ENCODE measurements at regions not wholly inside any gene's neighbourhood (a gene's known extent, or its start where the extent isn't known, plus 50 kb on each side); places are given as distances from the start of the nearest gene placed in this dataset.
"Not testable (repeated sequence)": the region's sequence is repeated elsewhere in the genome, so short reads cannot be mapped to it uniquely, and the experiment has no call there.

GRCh38 chr11:114802878-114803277 lies 124.6 kb downstream of the NXPE2 start:
- no peak for TF ChIP-seq CTCF (IDR thresholded peaks at IDR 0.05; ENCODE audit: low read depth, low read length)
- DNase-seq (ENCODE audit: extremely low read depth, low read depth) = no peak

- not testable (repeated sequence) for DNase-seq (ENCODE audit: extremely low read depth, low read depth)
Measured at GRCh38 chr11:114805431-114805830, 127.1 kb downstream of the NXPE2 start.

DNA sequence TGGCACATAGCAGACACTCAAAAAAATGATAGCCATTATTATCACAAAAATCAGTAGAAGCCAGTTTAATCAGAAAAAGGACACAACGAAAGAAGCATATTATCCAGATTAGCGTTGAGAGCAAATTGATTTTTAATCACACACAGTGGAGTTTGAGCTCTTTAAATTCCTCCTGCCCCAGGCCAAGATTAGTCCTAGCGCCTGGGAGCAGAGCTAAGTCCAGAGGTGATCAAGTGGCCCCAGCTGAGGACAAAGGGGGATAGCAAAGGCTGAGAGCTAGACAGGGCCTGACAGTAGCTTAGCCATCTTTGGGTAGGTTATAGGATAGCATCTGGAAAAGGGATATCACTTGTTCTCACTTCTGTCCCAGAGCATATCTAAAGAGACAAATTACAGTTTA lies 133.6 kb downstream of the NXPE2 start:
- DNase-seq (ENCODE audit: extremely low read depth, low read depth) = no peak
- no peak for TF ChIP-seq CTCF (IDR thresholded peaks at IDR 0.05; ENCODE audit: low read depth, low read length)

DNA sequence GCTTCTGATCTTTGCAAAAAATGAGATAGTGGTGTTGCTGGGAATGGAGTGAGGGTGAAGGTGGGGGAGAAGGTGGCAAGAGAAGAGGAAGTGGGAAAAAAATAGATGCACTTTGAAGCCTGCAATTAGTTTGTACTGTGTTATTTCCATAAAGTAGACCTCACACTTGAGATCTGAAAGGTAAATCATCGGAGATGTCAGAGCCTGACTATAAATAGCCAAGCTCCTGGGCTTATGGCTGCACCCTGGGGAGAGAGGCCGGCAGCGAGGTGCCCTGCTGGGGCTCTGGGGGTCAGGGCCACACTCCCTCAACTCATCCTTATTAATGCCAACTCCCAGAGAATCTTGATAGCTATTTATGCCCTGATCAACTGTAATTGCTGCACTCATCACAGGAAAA lies 134.4 kb downstream of the NXPE2 start:
- no peak for TF ChIP-seq CTCF (IDR thresholded peaks at IDR 0.05; ENCODE audit: low read depth, low read length)
- DNase-seq (ENCODE audit: extremely low read depth, low read depth) = no peak

DNA sequence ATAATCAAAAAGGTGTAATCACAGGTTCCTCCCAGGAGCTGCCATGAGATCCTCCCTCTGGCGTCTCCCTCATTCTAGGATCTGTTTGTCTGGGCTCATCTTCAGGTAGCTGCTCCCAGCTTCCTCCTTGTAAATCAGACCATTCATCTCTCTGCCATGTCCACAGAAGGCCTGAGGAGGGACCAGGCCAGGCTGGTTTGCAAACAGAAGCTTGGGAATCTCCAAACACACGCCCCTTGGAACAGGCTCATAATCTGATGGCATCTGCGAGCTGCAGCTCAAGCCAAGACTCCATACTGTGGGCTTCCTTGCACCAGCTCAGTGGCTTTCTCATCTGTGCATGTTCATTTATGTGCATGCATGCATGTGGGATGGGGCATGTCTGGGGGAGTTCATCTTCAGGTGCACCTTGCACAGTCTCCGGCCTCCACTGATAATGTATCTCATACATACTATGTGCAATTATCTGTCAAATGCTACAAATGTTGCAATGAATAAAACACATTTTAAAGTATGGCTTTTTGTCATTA lies 134.9 kb downstream of the NXPE2 start:
- TF ChIP-seq CTCF (IDR thresholded peaks at IDR 0.05; ENCODE audit: low read depth, low read length) = no peak
- no peak for DNase-seq (ENCODE audit: extremely low read depth, low read depth)

DNA sequence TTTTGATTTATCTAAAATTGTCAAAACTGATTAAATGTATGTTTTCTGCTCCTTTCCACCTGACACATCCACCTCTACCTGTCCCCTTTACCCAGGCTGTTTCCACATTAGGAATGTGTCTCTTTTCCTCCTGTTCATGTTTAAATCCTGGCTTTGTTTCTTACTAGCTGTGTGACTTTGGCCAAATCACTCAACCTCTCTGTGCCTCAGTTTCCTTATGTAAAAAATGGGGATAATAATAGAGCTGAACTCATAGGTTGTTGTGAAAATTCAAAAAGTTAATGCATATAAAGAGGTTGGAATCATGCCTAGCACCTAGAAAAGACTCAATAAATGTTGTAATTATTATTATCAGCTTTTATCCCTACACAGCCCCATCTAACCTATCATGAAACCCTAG lies 136.8 kb downstream of the NXPE2 start:
- no peak for TF ChIP-seq CTCF (IDR thresholded peaks at IDR 0.05; ENCODE audit: low read depth, low read length)

DNA sequence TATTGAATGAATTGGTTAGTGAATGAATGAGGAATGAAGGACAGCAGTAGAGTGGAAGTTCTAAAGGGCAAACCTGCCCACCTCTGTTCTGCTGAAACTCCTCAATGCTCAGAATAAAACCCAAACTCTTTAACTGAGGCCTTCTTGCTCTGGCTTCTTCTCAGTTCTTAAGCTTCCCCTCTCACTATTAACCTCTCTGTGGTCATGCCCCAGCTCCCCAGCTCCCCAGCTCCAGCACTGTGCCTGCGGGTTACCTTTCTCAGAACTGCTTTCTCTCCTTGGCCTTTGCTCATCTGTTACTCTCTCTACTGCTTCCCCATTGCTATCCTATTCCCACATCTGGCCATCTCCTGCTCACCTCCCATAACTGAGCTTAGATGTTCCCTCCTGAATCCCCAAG lies 137.4 kb downstream of the NXPE2 start:
- TF ChIP-seq CTCF (IDR thresholded peaks at IDR 0.05; ENCODE audit: low read depth, low read length) = no peak
- DNase-seq (ENCODE audit: extremely low read depth, low read depth) = no peak

More for the DNA sequence above, 136.8 kb downstream of the NXPE2 start:
- no peak for DNase-seq (ENCODE audit: extremely low read depth, low read depth)

DNA sequence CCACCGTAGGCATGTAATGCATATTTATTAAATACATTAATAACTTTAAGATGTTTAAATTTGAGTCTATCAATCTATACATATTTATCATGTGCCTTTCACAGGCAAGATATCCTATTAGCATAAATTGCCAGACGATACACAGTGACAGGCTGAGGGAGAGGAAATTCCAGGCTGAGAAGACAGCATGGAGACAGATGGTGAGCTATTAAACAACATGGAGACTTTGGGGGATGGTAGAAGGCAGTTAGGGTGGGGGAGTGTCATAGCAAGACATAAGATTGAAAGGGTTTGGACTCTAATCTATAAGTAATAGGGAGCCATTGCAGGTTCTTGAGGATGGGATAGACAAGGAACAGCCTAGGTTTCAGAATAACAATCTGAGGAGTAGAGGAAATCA lies 138.5 kb downstream of the NXPE2 start:
- no peak for TF ChIP-seq CTCF (IDR thresholded peaks at IDR 0.05; ENCODE audit: low read depth, low read length)
- no peak for DNase-seq (ENCODE audit: extremely low read depth, low read depth)
